HG03520 (cell line): ENCODE measurements at regions not wholly inside any gene's neighbourhood (a gene's known extent, or its start where the extent isn't known, plus 50 kb on each side); places are given as distances from the start of the nearest gene placed in this dataset.

ENCODE experiments used
- ATAC-seq: cut with Tn5 transposase; IDR thresholded peaks from one replicate; pipeline ENCODE4 v1.9.1; 2021; ENCODE audit warnings: mild to moderate bottlenecking, moderate library complexity; ENCODE audit not compliant: unreplicated experiment

- no peak for ATAC-seq
These were observed 59.5 kb downstream of the PTGS2 start for GRCh38 chr1:186620566-186621350.

DNA sequence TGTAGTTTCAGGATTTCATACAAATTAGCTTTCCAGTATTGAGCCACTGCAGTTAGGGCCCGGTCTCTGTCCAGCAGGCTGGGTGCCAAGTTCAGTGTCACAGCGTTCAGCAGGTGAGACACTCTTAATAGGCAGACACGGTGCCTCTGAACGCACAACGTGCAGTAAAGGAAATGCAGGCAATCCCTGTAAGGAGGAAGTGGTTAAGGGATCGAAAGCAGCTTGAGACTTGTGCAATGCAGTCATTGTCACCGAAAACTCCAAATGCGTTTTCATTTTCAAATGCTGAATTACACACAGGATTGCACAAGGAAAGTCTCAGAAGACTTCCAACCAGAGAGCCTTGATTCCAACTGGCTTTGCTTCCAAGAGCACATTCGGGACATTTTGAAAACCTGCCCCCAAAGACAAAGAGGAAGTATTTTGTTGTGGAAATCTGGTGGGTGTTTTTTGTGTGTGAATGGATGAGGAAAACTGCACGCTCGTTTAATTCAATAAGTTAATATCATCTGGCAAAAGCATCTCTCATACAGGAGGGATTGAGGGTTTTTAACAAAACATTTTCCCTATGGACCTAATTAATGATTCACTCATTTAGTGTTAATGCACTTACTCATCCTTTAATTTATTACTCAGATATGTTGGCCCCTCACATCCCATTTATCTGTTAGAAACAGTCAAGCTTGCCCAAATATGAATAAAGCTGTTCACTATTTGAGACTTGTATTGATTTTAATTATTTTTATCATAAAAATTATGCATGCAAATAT is 61.6 kb downstream of the PTGS2 start:
- ATAC-seq, result peak; percentile 98

DNA sequence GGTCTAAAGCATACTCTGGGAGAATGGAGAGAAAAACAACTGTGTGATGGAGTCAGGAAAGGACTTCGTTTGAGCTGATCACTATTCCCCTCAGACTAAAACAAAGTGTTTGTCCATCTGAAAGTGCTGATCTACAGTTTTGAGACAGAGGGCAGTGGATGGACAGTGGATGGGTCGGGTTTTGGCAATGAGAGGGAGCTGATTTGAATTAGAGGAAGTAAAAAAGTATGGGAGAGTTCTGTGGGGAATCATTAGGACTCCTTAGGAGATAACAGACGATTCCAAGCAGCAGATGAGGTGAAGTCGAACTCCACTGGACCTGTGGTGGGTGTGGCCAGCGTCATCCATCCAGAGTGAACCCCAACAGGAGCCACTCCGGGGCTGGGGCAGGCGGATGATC is 62.3 kb downstream of the PTGS2 start:
- ATAC-seq, result peak; percentile 1

DNA sequence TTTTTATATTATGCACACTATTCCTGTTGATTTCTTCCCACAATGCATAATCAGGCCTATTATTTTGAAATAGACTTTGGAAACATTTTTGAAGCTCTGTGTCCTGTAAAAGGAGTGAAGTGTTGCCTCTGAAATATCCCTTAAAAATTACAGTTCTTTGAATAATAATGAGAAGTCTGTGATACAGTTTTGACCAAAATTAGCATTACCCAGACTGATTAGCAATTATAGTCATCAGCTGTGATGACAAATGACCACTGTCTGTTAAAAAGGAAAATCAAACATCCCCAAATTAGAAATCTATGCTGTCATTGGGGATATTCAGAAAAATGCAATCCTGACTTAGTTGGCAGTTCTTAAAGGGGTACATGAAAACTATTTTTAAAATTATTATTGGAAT is 63.7 kb downstream of the PTGS2 start:
- ATAC-seq, result no peak

- ATAC-seq, result no peak
These were observed 64.9 kb downstream of the PTGS2 start for GRCh38 chr1:186615332-186615731.

GRCh38 chr1:186611156-186611555 is 69.1 kb downstream of the PTGS2 start:
- no peak for ATAC-seq

DNA sequence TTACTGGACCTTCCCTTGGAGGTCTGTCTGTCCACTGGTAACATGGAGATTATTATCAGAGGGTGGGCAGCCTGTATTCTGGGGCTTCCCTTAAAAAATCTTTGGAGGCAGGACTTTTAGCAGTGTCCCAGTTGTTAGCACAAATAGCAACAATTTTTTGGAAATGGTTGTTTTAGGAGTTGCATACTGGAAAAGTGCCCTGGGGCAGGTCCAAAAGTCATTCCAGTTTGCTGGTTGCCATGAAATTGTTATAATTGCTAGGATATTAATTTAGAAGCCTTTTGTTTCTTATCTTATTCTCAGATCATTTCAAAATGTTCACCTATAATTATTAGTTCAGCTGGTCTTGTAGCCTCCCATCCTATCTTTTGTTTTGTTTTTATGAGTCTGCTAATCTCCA is 71.0 kb downstream of the PTGS2 start:
- ATAC-seq, result no peak

GRCh38 chr1:186605762-186606350 is 74.4 kb downstream of the PTGS2 start:
- peak; percentile 81 for ATAC-seq

DNA sequence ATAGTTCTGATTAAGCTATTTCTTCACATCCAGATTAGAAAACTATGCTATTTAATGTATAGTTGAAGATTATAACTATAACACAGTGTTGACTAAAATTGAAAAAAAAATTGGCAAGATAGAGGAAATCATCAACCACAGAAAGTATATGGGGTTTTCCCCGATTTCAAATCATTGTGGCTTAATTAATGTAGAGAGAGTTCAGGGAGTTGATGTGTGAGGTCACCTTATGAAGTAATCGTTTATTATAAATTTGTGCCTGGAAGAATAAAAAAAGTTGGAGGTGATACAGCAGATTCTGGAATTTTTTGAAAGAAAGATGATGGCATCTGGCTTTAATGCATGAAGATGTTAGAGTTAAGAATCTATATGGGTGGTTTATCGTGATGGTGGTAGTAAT is 84.3 kb downstream of the PTGS2 start:
- no peak for ATAC-seq

DNA sequence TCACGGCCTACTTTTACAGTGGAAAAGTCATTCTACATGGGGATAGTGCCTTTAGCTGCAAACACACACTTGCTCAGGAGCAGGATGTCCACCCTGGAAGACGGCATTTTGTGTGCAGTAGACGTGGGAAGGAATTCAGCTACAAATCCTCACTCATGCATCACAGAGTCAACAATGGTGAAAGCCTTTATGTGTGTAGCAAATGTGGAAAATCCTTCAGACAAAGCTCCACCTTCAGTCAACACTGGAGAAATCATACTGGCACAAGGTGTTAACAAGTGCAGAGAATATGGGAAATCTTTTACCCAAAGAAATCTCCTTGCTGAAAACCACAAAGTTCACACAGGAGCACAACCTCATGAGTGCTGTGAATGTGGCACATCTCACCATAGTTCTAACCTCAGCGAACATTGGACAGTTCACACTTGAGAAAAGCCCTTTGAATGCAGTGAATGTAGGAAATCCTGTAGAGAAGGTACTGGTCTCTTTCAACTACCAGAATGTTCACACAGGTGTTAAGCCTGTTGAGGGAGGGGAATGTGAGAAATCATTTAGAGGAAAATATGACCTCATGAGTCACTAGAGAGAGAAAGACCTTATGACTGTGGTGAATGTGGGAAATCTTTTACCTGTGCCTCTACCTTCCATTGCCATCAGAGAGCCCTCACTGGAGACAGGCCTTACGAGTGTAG is 101.8 kb downstream of the PTGS2 start:
- ATAC-seq, result no peak

DNA sequence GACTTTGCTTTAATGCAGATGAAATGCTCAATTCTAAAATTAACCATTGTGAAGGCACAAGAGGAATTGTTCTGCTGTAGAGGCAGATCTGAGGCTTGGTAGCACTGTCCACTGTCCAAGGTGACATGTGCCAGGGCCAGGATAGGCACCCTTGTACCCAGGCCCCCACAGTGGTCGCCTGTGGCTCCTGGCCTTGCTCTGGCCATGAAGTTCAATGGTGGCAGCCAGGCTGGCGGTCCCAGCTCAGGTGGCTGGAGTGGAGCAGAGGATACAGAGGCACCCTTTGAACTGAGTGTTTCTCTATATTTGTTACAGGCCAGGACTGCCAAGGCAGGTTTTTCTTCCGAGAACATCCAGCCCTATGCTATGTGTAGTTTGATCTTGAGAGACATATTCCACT is 102.6 kb downstream of the PTGS2 start:
- no peak for ATAC-seq

GRCh38 chr1:186577216-186577615 is 103.0 kb downstream of the PTGS2 start:
- no peak for ATAC-seq

DNA sequence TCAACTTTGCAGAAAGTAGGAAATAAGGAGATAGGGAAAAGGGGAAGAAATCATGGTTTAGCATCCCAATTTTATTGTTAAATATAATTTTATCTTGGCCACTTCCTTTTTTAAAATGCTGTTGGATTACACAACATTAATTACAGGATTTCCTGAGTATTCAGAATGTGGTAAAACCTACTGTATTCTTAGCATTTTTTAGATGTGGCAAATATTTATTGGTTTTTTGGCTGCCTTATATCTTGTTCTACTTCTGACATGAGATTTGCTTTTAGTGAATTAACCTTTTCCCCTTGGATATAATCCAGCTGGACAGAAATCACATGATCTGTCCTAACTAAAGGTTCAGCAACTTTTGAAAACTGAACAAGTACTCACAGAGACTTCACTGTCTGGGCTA is 104.9 kb downstream of the PTGS2 start:
- ATAC-seq, result no peak

DNA sequence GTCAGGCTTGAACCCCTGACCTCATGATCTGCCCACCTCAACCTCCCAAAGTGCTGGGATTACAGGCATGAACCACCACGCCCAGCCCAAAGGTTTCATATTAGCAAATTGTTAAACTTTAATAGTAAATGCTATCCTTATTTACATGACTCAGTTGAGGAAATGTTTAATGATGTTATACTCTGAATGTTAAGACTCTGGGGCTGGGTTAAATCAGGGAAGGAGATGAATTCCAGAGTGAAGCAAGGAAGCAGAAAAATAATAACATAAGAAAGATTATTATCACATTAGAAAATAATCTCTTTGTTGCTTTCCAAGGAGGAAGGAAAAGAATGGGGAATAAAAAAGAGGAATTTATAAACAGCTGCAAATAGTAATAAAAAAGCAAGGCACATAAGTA is 105.3 kb downstream of the PTGS2 start:
- ATAC-seq, result no peak

DNA sequence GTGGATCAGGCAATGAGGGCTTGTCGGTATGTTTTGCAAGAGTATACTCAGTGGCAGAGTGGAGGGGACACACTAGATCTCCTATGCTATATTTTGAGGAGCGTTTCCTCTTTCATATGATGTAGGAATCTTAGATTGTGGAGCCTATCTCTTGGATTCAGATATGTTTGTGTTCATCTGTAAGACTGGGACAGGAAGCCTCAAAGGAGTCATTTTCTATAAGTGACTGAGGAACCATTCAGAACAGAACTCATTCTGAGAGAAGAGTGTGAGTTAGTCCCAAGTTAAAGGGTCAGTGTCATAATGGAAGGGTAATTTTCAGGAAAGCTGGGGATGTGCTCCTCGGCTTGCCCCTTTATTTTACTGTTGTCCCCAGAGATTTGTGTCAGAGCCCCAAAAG is 107.7 kb downstream of the PTGS2 start:
- no peak for ATAC-seq

GRCh38 chr1:186571771-186572170 is 108.5 kb downstream of the PTGS2 start:
- no peak for ATAC-seq

GRCh38 chr1:186569856-186570255 is 108.9 kb upstream of the PDC start:
- no peak for ATAC-seq

DNA sequence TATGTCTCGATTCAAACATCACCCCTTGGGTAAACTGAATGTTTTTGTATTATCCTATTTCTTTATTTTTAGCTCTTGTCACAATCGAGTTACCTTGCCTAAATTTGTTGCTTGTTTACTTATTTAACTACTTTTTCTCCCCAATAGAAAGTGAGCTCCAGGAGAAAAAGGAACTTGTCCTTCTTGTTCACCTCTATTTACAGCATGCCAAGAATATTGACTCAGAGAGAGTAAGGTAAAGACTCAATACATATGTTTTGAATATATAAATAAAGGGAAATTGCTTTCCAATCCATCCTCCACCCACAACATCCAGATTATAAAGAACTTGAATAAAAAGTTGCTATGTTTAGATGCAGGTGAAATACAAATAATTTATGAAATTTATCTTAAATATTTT is 107.3 kb upstream of the PDC start:
- no peak for ATAC-seq

DNA sequence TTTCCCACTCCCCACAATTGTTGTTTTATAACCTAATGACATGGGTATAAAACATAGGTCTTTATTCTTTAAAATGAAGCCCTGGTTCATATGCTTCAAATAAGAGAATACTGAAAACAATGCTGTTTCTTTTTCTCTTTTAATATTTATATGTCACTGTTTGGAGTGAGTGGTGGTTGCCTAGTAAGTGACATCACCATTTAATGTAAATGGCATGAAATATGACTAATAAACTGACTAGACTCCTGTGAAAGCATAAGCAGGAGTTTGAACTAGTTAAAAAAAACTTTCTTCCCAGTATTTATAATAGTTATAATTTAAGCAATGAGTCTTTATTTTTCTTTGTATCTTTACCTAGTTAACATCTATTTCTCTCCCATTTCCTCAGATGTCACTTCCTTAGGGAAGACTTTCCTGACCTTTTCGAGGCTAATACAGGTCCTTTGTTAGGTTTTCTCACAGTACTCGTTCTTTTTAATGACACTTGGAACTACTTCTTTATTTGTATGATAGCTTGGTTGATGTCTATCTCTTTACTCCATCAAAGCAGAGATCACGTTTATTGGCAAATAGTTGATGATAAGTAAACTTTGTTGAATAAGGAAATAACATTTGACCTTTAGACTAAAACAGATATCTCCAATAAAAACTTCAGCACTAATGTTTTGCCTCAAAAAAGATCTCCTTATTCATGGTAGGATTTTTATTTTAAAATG is 105.4 kb upstream of the PDC start:
- ATAC-seq, result no peak

DNA sequence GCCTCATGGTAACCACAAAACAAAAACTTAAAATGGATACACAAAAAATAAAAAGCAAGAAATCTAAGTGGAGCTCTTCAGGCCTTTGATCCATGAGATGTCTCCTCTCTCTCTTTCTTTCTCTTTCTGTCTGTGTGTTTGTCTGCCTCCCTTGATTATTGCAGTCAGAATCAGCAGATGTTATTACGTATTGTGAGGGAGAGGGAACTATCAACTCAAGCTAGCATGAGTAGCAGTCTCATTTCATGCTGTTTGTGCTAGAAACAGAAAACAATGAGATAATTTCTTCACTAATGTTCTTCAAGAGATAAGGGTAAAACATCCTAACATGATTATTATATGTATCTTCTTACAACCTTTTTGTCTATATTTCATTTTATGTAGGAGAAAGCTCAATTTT is 103.7 kb upstream of the PDC start:
- no peak for ATAC-seq

GRCh38 chr1:186559601-186560116 is 98.7 kb upstream of the PDC start:
- no peak for ATAC-seq
